ENCODE measurements at regions not wholly inside any gene's neighbourhood (a gene's known extent, or its start where the extent isn't known, plus 50 kb on each side); places are given as distances from the start of the nearest gene placed in this dataset.

DNA sequence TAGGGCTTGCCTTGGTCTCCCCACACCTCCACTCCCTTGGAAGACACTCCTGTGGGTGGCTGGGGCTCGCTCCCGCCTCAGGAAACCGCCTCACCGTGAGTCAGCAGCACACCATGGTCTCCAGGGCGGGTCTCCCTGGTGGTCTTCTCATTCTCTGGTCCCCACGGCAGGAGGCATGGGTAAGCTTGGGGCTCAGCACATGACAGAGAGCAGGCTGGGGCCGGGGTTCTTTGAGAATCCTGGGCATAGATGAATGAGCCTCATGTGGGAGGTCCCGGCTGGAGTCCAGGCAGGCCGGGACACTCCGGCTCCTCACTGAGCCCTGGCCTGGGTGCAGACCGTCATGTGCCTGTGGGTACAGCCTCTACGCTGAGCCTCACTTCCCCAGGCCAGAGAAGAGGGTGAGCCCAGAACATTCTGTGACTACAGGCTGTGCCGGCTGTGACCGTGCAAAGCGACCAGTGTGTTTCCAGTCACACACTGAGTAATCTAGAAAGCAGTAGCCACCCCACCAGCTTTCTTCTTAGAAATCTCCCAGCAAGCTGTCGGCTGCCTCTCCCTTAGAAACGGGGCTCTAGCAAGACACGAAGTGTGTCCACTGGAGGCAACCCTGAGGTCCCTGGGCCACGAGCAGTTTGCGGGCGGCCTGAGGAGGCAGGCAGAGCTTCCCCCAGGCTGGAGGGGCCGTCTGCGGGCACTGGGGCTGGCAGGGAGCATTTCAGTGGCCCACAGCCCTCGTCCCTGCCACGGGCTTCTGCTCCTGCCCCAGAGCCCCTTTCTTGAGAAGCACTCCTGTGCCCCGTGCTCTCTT is 93.1 kb downstream of the RHOB start:
- TF ChIP-seq, protein P1, sequence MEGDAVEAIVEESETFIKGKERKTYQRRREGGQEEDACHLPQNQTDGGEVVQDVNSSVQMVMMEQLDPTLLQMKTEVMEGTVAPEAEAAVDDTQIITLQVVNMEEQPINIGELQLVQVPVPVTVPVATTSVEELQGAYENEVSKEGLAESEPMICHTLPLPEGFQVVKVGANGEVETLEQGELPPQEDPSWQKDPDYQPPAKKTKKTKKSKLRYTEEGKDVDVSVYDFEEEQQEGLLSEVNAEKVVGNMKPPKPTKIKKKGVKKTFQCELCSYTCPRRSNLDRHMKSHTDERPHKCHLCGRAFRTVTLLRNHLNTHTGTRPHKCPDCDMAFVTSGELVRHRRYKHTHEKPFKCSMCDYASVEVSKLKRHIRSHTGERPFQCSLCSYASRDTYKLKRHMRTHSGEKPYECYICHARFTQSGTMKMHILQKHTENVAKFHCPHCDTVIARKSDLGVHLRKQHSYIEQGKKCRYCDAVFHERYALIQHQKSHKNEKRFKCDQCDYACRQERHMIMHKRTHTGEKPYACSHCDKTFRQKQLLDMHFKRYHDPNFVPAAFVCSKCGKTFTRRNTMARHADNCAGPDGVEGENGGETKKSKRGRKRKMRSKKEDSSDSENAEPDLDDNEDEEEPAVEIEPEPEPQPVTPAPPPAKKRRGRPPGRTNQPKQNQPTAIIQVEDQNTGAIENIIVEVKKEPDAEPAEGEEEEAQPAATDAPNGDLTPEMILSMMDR (IDR thresholded peaks at IDR 0.05; ENCODE audit: insufficient read depth, low read depth, low read length, missing control alignments): no peak

GRCh38 chr2:20540587-20541293 is 93.9 kb downstream of the RHOB start:
- TF ChIP-seq, protein P1 (IDR thresholded peaks at IDR 0.05; ENCODE audit: insufficient read depth, low read depth, low read length, missing control alignments): no peak
- DNase-seq (ENCODE audit: low read depth): peak; percentile 26
- no peak overlapping the region for H3K4me3 ChIP-seq (ENCODE audit: low read length)

More for the DNA sequence above, 93.1 kb downstream of the RHOB start:
- no peak overlapping the region for H3K4me3 ChIP-seq (ENCODE audit: low read length)
- no peak for DNase-seq (ENCODE audit: low read depth)

DNA sequence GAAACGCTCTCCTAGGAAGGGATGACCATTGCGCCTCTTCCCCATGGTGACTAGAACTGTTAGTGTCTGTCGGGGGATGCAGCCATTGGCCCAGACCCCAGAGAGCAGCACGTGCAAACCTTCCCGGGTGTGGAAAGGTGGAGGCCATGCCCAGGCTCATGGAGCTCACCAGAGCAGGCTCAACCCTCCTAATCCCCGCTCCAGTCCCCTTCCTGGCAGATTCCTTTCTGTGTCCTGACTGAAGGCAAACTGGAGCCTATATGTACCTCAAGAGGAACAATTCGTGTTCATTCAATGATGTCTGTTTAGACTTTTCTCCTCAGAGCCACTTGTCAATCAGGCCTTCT is 94.4 kb downstream of the RHOB start:
- no peak for DNase-seq (ENCODE audit: low read depth)
- TF ChIP-seq, protein P1 (IDR thresholded peaks at IDR 0.05; ENCODE audit: insufficient read depth, low read depth, low read length, missing control alignments): no peak
- no peak overlapping the region for H3K4me3 ChIP-seq (ENCODE audit: low read length)

DNA sequence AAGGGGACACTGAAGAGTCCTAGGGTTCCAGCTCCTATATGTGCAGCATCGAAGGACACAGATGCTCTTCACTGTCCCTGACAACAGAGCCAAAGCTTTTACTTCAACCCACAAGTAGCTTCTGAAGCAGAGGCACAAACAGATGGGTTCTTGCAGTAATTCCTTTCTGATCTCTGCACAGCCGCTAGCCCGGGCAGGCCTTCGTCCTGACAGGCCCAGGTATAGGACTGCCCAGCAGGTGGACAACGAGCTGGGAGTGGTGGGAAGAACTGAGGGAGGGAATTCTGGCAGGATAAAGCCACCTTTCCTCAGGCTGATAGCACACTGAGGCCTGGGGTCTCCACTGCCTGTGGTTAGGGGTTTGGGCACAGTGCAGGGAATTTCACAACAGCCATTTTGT is 94.8 kb downstream of the RHOB start:
- TF ChIP-seq, protein P1 (IDR thresholded peaks at IDR 0.05; ENCODE audit: insufficient read depth, low read depth, low read length, missing control alignments): peak; percentile 3
- peak; percentile 54 for DNase-seq (ENCODE audit: low read depth)
- H3K4me3 ChIP-seq (ENCODE audit: low read length): no peak overlapping the region

DNA sequence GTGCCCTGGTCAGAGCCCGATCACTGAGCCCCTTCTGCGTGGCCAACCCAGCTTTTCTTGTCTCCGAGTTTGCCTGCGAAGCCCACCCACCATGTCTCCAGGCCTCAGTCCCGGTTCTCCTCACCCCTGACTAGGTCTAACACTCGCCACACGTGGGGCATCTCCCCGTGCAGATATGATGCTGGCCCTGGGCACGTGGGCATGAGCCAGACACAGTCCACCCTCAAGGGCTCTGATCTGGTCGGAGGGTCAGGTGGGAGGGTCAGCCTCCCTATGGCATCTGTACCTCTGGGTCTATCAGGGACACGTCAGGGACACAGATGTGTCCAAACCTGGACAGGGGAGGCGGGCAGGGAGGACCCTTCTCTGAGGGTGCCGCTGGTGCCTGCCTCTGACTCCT is 95.4 kb downstream of the RHOB start:
- TF ChIP-seq, protein P1 (IDR thresholded peaks at IDR 0.05; ENCODE audit: insufficient read depth, low read depth, low read length, missing control alignments): no peak
- H3K4me3 ChIP-seq (ENCODE audit: low read length): no peak overlapping the region
- no peak for DNase-seq (ENCODE audit: low read depth)

GRCh38 chr2:20542746-20543468 is 96.0 kb downstream of the RHOB start:
- no peak for DNase-seq (ENCODE audit: low read depth)
- TF ChIP-seq, protein P1 (IDR thresholded peaks at IDR 0.05; ENCODE audit: insufficient read depth, low read depth, low read length, missing control alignments): no peak
- no peak overlapping the region for H3K4me3 ChIP-seq (ENCODE audit: low read length)
